K562 (cell line): ENCODE measurements at regions not wholly inside any gene's neighbourhood (a gene's known extent, or its start where the extent isn't known, plus 50 kb on each side); places are given as distances from the start of the nearest gene placed in this dataset.

Experiments
- ATAC-seq: fragments of 200-7000 bp; cut with Tn5 transposase; 3 replicates; pipeline ENCODE4 v1.9.1; 2020; ENCODE audit warnings: moderate library complexity
- BruUV-seq: library from RNA; stranded (reverse); fragments of 400-500 nt; replicated peaks from 2 replicates; lab custom pipeline; 2021; lab: Mats Ljungman, UMichigan
- CTCF ChIA-PET: fragments of 300-600 bp; formaldehyde crosslinking; extraction: SDS; loops from one replicate; lab custom pipeline; 2021; ENCODE audit warnings: low intra/inter-chr PET ratio; lab: Yijun Ruan, JAX
- POLR2A ChIA-PET: fragments of 300-600, 350-650 bp; sonication (Branson Sonifier 250); formaldehyde crosslinking; extraction: SDS; loops from one replicate; lab custom pipeline; 2021; ENCODE audit warnings: antibody characterized with exemption, inconsistent platforms; lab: Yijun Ruan, JAX
- DNase-seq, 4 experiments: peaks; one replicate each; pipeline versions ENCODE4 v3.0.0 to v3.0.0-alpha.2; 2011 to 2018; ENCODE audit warnings: low spot score in 3 of 4, mixed read lengths in 3 of 4; ENCODE audit errors: extremely low read depth in 1 of 4
- FAIRE-seq: peaks from 2 replicates; lab custom pipeline; 2011; peaks lifted over from hg19 to GRCh38; lab: Jason Lieb, UNC
- H2AFZ ChIP-seq: 2 replicates; pipeline ENCODE4 v1.6.0; 2011; ENCODE audit warnings: low read depth, low read length, control low read depth, inconsistent platforms
- H3K27ac ChIP-seq: fragments of 200-600 bp; 3 replicates; pipeline ENCODE4 v1.8.0; 2011; ENCODE audit warnings: low read depth, mild to moderate bottlenecking, control low read depth, inconsistent platforms, low read length, moderate library complexity, mixed read lengths; ENCODE audit errors: extremely low read depth
- H3K27me3 ChIP-seq, 2 experiments: fragments of 300-600 bp in 1 of 2; 2 replicates in 1 of 2; 3 replicates in 1 of 2; pipeline versions ENCODE4 v1.6.0 to v1.8.0; 2011; ENCODE audit warnings: inconsistent platforms in 2 of 2, low read length in 2 of 2, mild to moderate bottlenecking in 1 of 2, mixed read lengths in 1 of 2, moderate library complexity in 1 of 2; ENCODE audit not compliant: control insufficient read depth in 2 of 2, insufficient read depth in 2 of 2
- H3K36me3 ChIP-seq: fragments of 300-600 bp; 3 replicates; pipeline ENCODE4 v1.8.0; 2011; ENCODE audit warnings: mild to moderate bottlenecking, low read length, inconsistent platforms; ENCODE audit not compliant: control insufficient read depth, insufficient read depth
- H3K4me1 ChIP-seq, 2 experiments: fragments of 200-600 bp in 1 of 2; replicated peaks in 1 of 2; 2 replicates in 1 of 2; 3 replicates in 1 of 2; pipeline versions ENCODE4 v1.5.1 to v1.8.0; 2011; ENCODE audit warnings: inconsistent platforms in 2 of 2, low read length in 2 of 2, mild to moderate bottlenecking in 1 of 2, mixed read lengths in 1 of 2, moderate library complexity in 1 of 2; ENCODE audit not compliant: control insufficient read depth in 2 of 2, insufficient read depth in 2 of 2
- H3K4me2 ChIP-seq: 2 replicates; pipeline ENCODE4 v1.6.1; 2011; ENCODE audit warnings: low read length, control low read depth, inconsistent platforms, mixed read lengths; ENCODE audit not compliant: insufficient read depth
- H3K4me3 ChIP-seq: fragments of 200-600 bp; sonication (generic), shearing (Covaris generic); 2 replicates; pipeline ENCODE4 v1.5.1; 2016; ENCODE audit warnings: control low read depth, inconsistent platforms
- H3K79me2 ChIP-seq: fragments of 200-600 bp; 3 replicates; pipeline ENCODE4 v1.8.0; 2011; ENCODE audit warnings: low read length, inconsistent platforms; ENCODE audit not compliant: control insufficient read depth, insufficient read depth
- H3K9ac ChIP-seq, 2 experiments: 2 replicates each; pipeline versions ENCODE4 v1.6.0 to v1.6.1; 2011; ENCODE audit warnings: low read depth in 2 of 2, low read length in 2 of 2, control low read depth in 1 of 2, inconsistent platforms in 1 of 2, mild to moderate bottlenecking in 1 of 2, mixed read lengths in 1 of 2; ENCODE audit not compliant: insufficient read depth in 1 of 2
- H3K9me1 ChIP-seq: one replicate; pipeline ENCODE4 v1.6.0; 2011; ENCODE audit warnings: inconsistent platforms, mild to moderate bottlenecking, low read length, moderate library complexity; ENCODE audit not compliant: control insufficient read depth, insufficient read depth
- H3K9me3 ChIP-seq: replicated peaks from 2 replicates; pipeline ENCODE4 v1.5.1; 2011; ENCODE audit warnings: low read depth, low read length, inconsistent platforms; ENCODE audit not compliant: control insufficient read depth, insufficient read depth
- H4K20me1 ChIP-seq: replicated peaks from 2 replicates; pipeline ENCODE4 v1.6.1; 2011; ENCODE audit warnings: low read length, inconsistent platforms, mixed read lengths; ENCODE audit not compliant: control insufficient read depth, insufficient read depth
- HDAC3 ChIP-seq: fragments of 450-650 bp; IDR thresholded peaks from 2 replicates; pipeline ENCODE4 v1.6.1; 2018; ENCODE audit warnings: borderline replicate concordance, mild to moderate bottlenecking, moderate library complexity; ENCODE audit not compliant: partially characterized antibody
- KLF16 ChIP-seq: IDR thresholded peaks from 2 replicates; pipeline ENCODE4 v1.6.1; 2016; ENCODE audit warnings: antibody characterized with exemption
- MEIS2 ChIP-seq: fragments of 450-650 bp; IDR thresholded peaks from 2 replicates; pipeline ENCODE4 v1.6.1; 2014; ENCODE audit warnings: mild to moderate bottlenecking; ENCODE audit not compliant: partially characterized antibody
- NCOA1 ChIP-seq: fragments of 450-650 bp; IDR thresholded peaks from 2 replicates; pipeline ENCODE4 v1.6.1; 2016; ENCODE audit warnings: low read depth
- NFXL1 ChIP-seq: fragments of 450-650 bp; formaldehyde crosslinking; IDR thresholded peaks from 2 replicates; pipeline ENCODE4 v1.4.0; 2021; ENCODE audit warnings: mild to moderate bottlenecking
- WGBS: fragments of 100-300 bp; shearing (Covaris generic); methylation state at CpG from one replicate; pipeline ENCODE4 v1.1.6; 2016; ENCODE audit warnings: low coverage, mixed read lengths; ENCODE audit not compliant: insufficient coverage; ENCODE audit errors: missing lambda C conversion rate; 5-methylcytosine and 5-hydroxymethylcytosine counted together
- in situ Hi-C: fragments of 300-500 bp; cut with MboI; formaldehyde crosslinking; loops from 4 replicates; pipeline ENCODE4 v1.15.0; 2018; ENCODE audit warnings: inconsistent platforms, mixed read lengths
- intact Hi-C: fragments of 100-400 bp; cut with micrococcal nuclease; formaldehyde crosslinking; loops from 2 replicates; pipeline ENCODE4 v1.14.2; 2022
- TF ChIP-seq, protein P1 (sequence below): fragments of 250-450 bp; sonication (Bioruptor Pico); IDR thresholded peaks from 2 replicates; pipeline ENCODE4 v1.8.0; 2022; ENCODE audit warnings: inconsistent platforms
- TF ChIP-seq, protein P2 (sequence below): sonication (generic); formaldehyde crosslinking; IDR thresholded peaks from 2 replicates; pipeline ENCODE4 v1.8.0; 2023; ENCODE audit warnings: missing genetic modification reagents, mild to moderate bottlenecking, borderline replicate concordance

DNA sequence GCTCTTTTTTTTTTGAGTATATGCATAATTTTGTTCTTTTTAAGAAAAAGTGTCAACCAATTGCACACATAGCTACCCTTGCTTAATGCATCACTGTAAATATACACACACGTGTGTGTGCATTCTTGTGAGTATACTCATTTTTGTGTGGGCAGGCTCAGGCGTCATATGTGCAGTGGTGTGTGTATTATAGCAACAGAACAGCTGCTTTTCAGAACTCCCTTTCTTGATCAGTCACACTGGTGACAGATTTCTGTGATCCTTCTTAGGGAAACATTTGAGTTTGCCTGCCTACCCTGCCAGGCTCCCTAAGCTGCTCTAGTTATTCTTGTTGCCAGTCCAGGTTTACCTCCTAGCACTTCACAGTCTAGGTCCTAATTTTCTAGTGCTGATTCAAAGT is 287.0 kb upstream of the SEMA6A start (continued):
- TF ChIP-seq, protein P1, sequence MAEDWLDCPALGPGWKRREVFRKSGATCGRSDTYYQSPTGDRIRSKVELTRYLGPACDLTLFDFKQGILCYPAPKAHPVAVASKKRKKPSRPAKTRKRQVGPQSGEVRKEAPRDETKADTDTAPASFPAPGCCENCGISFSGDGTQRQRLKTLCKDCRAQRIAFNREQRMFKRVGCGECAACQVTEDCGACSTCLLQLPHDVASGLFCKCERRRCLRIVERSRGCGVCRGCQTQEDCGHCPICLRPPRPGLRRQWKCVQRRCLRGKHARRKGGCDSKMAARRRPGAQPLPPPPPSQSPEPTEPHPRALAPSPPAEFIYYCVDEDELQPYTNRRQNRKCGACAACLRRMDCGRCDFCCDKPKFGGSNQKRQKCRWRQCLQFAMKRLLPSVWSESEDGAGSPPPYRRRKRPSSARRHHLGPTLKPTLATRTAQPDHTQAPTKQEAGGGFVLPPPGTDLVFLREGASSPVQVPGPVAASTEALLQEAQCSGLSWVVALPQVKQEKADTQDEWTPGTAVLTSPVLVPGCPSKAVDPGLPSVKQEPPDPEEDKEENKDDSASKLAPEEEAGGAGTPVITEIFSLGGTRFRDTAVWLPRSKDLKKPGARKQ (CRISPR knock-in tag), result no peak
- no peak for TF ChIP-seq NCOA1
- TF ChIP-seq, all 486 proteins: peak for 0

DNA sequence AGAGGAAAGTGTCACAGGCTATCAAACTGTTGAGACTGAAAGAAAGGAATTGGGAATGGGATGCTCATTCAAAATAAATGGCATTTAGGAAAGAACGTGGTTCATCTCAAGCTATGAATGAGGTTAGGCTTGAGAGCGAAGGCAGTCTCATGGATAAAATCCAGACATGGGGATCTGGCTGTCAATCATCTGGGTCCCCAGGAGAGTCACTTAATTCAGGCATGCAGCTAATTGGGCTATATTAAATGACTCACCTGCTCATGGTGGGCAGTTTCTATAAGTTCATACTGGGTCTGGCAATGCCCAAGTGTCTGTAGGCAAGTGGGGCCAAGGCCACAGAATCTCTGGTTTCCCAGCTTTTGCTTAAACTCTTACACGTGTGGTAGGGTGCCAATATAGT is 286.5 kb upstream of the SEMA6A start:
- no peak for FAIRE-seq
- DNase-seq, result no peak
- Histone ChIP-seq H3K4me1 (no peaks in the 10 kb centered on the region), H3K79me2 (no peaks in the 10 kb centered on the region), H3K27ac (no peak overlapping the region), H3K4me2 (no peak overlapping the region), H3K4me3 (no peak overlapping the region), H4K20me1 (no peaks in the 10 kb centered on the region), H3K9ac (no peak overlapping the region)
- no peak for ATAC-seq
- intact Hi-C loops, result no loop called here
- POLR2A ChIA-PET, result no interaction called here
- no peak for TF ChIP-seq MEIS2
- TF ChIP-seq NFXL1, result no peak
- TF ChIP-seq KLF16, result no peak
- no peak for TF ChIP-seq NCOA1
- no peak for TF ChIP-seq HDAC3
- TF ChIP-seq, protein P2, sequence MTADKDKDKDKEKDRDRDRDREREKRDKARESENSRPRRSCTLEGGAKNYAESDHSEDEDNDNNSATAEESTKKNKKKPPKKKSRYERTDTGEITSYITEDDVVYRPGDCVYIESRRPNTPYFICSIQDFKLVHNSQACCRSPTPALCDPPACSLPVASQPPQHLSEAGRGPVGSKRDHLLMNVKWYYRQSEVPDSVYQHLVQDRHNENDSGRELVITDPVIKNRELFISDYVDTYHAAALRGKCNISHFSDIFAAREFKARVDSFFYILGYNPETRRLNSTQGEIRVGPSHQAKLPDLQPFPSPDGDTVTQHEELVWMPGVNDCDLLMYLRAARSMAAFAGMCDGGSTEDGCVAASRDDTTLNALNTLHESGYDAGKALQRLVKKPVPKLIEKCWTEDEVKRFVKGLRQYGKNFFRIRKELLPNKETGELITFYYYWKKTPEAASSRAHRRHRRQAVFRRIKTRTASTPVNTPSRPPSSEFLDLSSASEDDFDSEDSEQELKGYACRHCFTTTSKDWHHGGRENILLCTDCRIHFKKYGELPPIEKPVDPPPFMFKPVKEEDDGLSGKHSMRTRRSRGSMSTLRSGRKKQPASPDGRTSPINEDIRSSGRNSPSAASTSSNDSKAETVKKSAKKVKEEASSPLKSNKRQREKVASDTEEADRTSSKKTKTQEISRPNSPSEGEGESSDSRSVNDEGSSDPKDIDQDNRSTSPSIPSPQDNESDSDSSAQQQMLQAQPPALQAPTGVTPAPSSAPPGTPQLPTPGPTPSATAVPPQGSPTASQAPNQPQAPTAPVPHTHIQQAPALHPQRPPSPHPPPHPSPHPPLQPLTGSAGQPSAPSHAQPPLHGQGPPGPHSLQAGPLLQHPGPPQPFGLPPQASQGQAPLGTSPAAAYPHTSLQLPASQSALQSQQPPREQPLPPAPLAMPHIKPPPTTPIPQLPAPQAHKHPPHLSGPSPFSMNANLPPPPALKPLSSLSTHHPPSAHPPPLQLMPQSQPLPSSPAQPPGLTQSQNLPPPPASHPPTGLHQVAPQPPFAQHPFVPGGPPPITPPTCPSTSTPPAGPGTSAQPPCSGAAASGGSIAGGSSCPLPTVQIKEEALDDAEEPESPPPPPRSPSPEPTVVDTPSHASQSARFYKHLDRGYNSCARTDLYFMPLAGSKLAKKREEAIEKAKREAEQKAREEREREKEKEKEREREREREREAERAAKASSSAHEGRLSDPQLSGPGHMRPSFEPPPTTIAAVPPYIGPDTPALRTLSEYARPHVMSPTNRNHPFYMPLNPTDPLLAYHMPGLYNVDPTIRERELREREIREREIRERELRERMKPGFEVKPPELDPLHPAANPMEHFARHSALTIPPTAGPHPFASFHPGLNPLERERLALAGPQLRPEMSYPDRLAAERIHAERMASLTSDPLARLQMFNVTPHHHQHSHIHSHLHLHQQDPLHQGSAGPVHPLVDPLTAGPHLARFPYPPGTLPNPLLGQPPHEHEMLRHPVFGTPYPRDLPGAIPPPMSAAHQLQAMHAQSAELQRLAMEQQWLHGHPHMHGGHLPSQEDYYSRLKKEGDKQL (CRISPR knock-in tag), result no peak
- TF ChIP-seq, all 486 proteins: peak for 0
- no peak overlapping the region for H2AFZ ChIP-seq
- H3K27me3 ChIP-seq, result no peaks in the 10 kb centered on the region
- no peaks in the 10 kb centered on the region for H3K9me1 ChIP-seq
- 0% methylated on average over 3 of the region's 3 CpGs for whole genome bisulfite sequencing
- H3K9me3 ChIP-seq, result no peaks in the 10 kb centered on the region
- no TSS peak for BruUV-seq
- CTCF ChIA-PET, result no interaction called here
- no peaks in the 10 kb centered on the region for H3K36me3 ChIP-seq
- in situ Hi-C loops, result no loop called here
